HFF-Myc (cell line): ENCODE measurements at regions not wholly inside any gene's neighbourhood (a gene's known extent, or its start where the extent isn't known, plus 50 kb on each side); places are given as distances from the start of the nearest gene placed in this dataset.
A peak's percentile ranks its signal among the peaks of the same experiment; 100 is the strongest.

Source experiments
- DNase-seq: peaks from one replicate; pipeline ENCODE4 v3.0.0-alpha.2; 2011; ENCODE audit warnings: low read depth; ENCODE audit errors: extremely low read depth
- H3K4me3 ChIP-seq: replicated peaks from 2 replicates; pipeline ENCODE4 v1.5.1; 2011; ENCODE audit warnings: low read depth, mild to moderate bottlenecking, control low read depth, low read length
- CTCF ChIP-seq: IDR thresholded peaks from 2 replicates; pipeline ENCODE4 v1.5.1; 2012; ENCODE audit warnings: mild to moderate bottlenecking, low read depth, low read length, control low read depth; ENCODE audit errors: missing control alignments

DNA sequence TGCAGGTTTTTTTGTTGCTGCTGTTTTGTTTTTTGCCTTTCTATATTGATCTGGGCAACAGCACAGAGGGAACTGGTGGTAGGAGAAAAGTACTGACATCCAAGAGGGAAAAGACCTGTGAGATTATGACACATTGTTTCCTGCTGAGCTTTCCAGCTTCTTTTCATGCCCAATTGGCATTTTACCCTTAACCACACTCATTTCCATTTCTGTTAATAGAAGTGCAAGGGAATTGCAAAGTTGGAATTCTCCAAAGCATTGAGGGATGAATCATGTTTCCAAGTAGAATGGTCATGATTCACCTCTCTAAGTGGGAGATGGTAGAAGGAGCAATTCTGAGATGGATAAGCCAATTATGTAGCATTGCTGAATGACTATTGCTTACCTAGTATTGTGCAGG, 161.5 kb downstream of the PPARGC1A start:
- H3K4me3 ChIP-seq, result no peak overlapping the region
- peak; percentile 26 for DNase-seq
- TF ChIP-seq CTCF, result no peak

GRCh38 chr4:23720556-23720955, 169.3 kb downstream of the PPARGC1A start:
- H3K4me3 ChIP-seq, result no peak overlapping the region
- DNase-seq, result no peak
- no peak for TF ChIP-seq CTCF

GRCh38 chr4:23718435-23718834, 171.4 kb downstream of the PPARGC1A start:
- TF ChIP-seq CTCF, result no peak
- no peak overlapping the region for H3K4me3 ChIP-seq
- no peak for DNase-seq

DNA sequence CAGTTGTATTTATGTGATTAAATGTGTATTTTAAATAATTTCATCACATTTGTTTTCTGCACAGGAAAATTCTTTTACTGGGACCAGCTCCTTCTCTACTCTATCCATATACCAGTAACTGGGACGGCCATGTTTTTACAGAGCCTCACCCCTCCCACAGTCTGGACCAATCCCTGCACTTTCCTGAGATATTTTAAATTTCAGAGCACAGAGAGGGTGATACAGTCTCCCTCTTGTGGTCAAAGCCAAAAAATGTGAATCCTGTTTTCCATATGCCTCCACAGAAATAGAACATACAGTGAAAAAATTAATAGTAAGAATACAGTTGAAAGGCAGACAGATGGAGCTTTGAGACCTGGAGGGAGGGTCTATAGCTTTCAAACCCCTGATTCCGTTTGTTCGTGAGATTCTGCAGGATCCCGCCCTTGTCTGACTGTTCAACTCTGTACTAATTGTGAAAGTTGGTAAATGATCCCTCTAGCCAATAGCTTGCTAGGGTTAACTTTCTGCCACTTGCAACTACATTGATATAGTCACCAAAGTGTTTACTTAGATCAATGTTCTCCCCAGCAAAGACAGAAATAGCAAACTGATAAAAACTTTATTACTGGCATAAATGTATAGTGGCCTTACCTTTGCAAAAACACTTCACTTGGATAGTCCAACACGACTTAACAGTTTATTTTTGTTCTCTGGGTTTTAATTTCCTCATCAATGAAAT, 172.2 kb downstream of the PPARGC1A start:
- peak; percentile 27 for TF ChIP-seq CTCF
- H3K4me3 ChIP-seq, result no peak overlapping the region
- no peak for DNase-seq

DNA sequence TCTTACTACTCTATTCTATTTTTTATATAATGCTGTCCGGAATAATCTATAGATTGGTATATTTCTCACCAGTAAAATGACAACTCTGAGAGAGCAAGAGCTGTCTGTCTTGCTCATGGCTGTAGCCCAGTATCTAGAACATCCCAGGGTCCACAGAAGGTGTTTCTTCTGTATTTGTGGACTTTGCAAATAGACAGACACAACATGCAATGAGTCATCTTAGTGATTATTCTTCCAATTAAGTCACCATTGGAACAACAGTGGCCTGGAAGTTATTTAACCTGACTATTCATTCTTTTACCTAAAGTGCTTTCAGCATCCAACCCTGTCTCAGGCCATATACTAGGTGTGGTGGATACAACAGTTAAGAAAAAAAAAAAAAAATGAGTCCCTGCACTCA, 179.5 kb downstream of the PPARGC1A start:
- DNase-seq, result no peak
- no peak for TF ChIP-seq CTCF
- no peak overlapping the region for H3K4me3 ChIP-seq

GRCh38 chr4:23707652-23708026, 182.2 kb downstream of the PPARGC1A start:
- no peak for DNase-seq
- H3K4me3 ChIP-seq, result no peak overlapping the region
- no peak for TF ChIP-seq CTCF
